Activated CD8-positive, alpha-beta memory T cell treated with anti-CD3 and anti-CD28 coated beads for 4 hours (primary cell): ENCODE measurements at regions not wholly inside any gene's neighbourhood (a gene's known extent, or its start where the extent isn't known, plus 50 kb on each side); places are given as distances from the start of the nearest gene placed in this dataset.
"Not testable (repeated sequence)": the region's sequence is repeated elsewhere in the genome, so short reads cannot be mapped to it uniquely, and the experiment has no call there.

Experiments used
- DNase-seq, 2 donors: peaks; one replicate each; pipeline ENCODE4 v3.0.0-alpha.2; 2020; ENCODE audit warnings: low read depth in 2 of 2

- not testable (repeated sequence) for DNase-seq
Observed at GRCh38 chr16:88164196-88165039, 213.2 kb downstream of the BANP start.

GRCh38 chr16:88165040-88165544 lies 213.9 kb downstream of the BANP start:
- not testable (repeated sequence) for DNase-seq

DNA sequence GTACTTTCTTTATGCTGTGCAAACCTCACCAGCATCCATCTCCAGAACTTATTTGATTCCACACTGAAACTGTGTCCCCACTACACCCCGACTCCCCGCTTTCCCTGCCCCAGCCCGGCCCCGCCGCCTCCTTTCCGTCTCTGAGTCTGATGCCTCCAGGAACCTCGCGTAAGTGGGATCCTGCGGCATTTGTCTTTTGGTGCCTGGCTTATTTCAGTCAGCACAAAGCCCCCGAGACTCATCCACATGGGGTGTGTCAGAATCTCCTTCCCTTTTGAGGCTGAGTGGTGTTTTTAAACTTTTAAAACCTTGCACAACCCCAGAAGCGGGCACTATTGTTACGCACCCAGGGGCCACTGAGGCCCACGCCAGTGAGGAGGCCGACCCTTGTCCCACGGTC lies 214.4 kb downstream of the BANP start:
- DNase-seq, result not testable (repeated sequence)

DNA sequence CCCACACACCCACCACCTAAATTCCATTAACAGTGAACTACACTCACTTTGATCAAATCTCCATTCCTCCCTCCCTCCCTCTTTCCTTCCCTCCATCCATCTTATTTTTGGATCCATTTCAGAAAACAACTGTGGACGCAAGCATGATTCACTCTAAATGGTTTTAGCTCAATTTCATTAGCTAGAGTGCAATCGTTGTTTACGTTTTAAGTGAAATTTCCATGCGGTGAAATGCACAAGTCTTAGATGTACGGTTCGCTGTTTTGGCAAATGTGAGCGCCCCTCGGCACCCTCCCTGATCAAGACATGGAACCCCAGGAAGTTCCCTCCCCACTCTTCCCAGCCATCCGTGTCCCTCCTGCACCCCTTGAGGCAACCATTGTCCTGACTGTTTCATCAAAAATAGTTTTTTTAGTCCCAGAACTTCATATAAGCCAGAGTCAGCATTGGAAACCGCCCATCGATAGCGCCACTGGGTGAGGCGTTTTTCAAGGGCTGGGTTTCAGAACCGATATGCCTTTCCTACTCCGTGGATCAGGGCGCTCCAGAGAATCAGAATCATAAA lies 215.1 kb downstream of the BANP start:
- not testable (repeated sequence) for DNase-seq

DNA sequence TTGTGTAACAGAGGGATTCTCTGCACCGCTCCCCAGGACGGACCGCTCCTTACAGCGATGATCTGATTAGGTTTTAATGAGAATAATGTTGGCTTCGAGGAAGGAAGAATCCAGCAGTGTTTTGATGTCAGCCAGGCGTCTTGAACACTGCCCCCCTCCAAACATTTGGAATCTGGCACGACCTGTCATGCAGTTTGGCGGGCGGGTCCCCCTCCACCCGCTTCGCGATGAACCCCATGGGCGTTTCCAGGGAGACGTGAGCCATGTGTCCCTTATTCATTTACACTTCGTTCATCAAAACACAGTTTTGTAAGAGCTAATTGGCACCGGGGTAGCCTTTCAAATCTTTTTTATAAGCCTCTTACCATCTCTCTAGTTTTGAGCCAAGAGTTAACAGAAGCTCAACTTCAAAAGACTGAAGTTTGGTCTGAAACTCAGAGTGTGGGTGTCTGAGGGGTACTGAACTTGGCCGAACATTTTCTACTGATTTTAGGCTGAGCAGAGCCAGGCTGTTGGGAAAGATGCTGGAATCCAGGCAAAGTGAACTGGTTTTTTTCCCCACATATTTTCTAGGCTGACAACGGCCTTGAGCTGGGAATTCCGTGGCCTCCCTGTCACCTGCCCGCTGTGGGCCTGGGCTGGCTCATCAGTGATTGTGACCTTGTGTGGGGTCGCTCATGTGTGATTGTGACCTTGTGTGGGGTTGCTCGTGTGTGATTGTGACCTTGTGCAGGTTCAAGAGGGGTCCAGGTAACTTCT lies 214.8 kb upstream of the ZNF469 start:
- DNase-seq, result not testable (repeated sequence)

DNA sequence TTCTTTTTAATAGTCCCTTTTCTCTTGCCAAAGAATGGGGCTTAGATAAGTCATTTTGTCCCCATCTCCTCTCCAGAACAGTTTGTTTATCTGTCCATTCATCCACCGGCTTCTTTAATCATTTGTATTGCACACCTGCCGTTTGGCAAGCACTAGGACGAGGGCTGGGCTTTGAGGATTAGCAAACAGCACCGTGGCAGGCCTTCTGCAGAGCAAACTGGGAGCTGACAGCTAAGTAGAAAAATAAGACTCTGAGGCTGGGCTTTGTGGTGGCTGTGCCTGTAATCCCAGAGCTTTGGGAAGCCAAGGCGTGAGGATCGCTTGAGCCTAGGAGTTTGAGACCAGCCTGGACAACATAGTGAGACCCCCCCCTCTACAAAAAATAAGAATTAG lies 214.2 kb upstream of the ZNF469 start:
- DNase-seq, result not testable (repeated sequence)

- not testable (repeated sequence) for DNase-seq
Observed at GRCh38 chr16:88169136-88169830, 213.5 kb upstream of the ZNF469 start.

GRCh38 chr16:88169831-88170165 lies 213.0 kb upstream of the ZNF469 start:
- not testable (repeated sequence) for DNase-seq

DNA sequence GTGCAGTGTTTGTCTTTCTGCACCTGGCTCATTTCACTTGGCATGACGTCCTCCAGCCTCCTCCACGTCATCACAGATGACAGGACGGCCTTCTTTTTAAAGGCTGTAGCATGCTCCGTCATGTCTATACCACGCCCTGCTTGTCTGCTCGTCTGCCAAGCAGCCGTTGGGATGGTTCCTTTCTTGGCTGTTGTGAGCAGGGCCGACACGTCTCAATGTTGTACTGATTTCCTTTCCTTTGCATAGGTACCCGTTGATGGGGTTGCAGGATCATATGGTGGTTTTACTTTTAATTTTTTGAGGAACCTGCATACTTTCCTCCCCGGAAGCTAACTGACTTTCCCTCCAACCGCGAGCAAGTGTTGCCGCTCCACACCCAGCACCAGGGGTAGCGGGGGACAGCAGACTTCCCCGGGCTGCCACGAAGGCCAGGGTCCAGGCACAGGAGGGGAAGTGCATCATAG lies 212.2 kb upstream of the ZNF469 start:
- no peak for DNase-seq

- DNase-seq, result not testable (repeated sequence)
Observed at GRCh38 chr16:88171126-88171525, 211.6 kb upstream of the ZNF469 start.

DNA sequence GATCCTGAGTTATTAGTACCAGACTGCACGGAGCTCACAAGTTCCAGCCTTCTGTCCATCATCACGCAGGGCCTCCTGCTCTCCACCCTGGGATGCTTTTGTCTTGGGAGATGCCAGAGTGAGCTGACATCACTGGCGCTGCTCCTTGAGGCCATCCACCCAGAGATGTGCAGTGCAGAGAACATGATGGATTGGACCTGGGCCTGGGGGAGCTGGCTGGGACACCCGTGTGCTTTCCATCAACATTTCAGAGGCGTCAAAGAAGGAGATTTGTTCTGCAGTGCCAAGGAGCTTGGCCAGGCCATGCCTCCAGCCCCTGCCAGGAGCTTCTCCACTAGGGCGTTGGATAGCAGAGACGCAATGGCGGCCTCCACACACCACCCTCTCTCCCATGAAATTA lies 206.6 kb upstream of the ZNF469 start:
- not testable (repeated sequence) for DNase-seq

GRCh38 chr16:88176591-88177180 lies 206.1 kb upstream of the ZNF469 start:
- DNase-seq, result not testable (repeated sequence)

DNA sequence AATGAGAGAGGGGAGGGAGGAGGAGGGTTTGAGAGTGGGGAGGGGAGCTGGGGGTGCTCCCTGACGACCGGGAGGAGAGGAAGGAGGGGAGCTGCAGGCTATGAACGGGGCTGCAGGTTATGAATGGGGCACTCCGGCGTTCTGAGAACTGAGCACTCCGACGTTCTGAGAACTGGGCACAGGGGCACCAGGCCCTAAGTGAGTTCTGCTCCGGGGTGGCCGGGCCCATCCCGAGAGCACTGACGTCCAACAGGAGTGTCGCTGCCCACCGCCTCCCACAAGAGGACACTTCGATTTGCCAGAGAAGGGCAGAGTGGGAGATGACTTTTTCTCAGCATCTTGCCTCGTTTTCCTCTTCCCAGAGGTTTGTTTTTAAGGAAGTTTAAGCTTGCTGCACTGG lies 204.5 kb upstream of the ZNF469 start:
- DNase-seq, result not testable (repeated sequence)

GRCh38 chr16:88178896-88179295 lies 203.9 kb upstream of the ZNF469 start:
- DNase-seq, result not testable (repeated sequence)

DNA sequence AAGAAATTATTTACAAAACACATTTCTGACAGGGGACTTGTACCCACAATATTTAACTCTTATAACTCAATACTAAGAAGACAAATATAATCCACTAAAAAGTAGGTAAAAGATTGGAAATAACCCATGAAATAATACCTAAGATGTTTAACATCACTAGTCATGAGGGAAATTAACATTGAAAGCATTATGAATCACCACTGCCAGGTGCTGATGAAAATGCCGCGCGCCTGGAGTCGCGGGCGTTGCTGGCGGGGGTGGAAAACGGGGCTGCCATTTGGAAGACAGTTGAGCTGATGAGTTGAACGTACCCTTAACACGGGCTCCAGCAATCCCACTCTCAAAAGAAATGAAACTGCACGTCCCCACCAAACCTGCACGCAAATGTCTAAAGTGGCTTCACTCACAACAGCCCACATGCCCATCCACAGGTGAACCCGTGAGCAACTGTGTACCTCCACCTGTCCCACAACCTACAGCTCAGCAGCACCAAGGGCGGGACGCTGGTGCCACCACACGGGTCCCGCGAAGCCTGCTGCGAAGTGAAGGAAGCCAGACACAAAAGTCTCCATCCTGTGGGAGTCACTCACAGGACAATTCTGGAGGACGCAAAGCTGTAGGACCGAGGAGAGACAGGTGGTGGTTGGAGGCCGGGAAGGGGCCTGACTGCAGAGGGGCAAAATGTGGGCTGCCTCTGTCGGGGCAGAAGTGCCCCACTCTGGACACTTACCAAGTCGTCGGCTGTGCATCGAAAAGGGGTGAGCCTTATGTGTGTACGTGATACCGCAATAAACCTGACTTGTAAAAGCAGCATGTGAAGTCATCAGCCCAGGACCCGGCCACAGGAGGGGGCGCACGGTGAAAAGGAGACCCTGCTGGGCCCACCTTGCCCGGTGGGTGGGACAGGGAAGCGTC lies 199.5 kb upstream of the ZNF469 start:
- DNase-seq, result not testable (repeated sequence)

DNA sequence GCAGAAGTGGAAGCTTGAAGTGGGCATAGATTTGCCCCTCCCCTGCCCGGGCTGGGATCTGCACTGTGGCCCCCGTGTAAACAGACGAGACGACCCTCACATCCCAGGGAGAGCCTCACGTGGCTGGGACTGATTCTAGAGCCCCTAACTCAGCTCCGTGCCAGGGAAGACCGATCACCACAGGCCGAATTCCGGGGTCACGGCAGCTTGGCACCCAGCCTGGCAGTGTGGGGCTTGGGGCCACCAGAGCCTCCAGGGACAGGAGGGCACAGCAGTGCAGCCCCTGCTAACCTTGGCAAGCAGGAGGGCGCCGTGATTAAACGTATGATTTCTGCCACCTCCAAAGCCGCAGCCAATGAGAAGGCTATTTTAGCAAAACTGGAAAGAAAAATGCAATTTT lies 198.7 kb upstream of the ZNF469 start:
- DNase-seq, result not testable (repeated sequence)

GRCh38 chr16:88184566-88185355 lies 198.0 kb upstream of the ZNF469 start:
- not testable (repeated sequence) for DNase-seq

DNA sequence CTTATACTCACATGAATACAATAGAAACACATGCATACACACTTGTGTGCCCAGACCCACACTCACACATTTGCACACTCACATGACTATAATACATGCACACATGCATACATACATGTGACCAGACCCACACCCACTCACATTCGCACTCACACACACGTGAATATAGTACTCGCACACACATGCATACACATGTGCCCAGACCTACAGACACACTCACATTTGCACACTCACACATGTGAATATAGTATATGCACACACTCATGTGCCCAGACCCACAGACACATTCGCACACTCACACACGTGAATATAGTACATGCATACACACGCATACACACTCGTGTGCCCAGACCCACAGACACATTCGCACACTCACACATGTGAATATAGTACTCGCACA lies 197.4 kb upstream of the ZNF469 start:
- DNase-seq, result not testable (repeated sequence)
